ENCODE measurements at regions not wholly inside any gene's neighbourhood (a gene's known extent, or its start where the extent isn't known, plus 50 kb on each side); places are given as distances from the start of the nearest gene placed in this dataset.

DNA sequence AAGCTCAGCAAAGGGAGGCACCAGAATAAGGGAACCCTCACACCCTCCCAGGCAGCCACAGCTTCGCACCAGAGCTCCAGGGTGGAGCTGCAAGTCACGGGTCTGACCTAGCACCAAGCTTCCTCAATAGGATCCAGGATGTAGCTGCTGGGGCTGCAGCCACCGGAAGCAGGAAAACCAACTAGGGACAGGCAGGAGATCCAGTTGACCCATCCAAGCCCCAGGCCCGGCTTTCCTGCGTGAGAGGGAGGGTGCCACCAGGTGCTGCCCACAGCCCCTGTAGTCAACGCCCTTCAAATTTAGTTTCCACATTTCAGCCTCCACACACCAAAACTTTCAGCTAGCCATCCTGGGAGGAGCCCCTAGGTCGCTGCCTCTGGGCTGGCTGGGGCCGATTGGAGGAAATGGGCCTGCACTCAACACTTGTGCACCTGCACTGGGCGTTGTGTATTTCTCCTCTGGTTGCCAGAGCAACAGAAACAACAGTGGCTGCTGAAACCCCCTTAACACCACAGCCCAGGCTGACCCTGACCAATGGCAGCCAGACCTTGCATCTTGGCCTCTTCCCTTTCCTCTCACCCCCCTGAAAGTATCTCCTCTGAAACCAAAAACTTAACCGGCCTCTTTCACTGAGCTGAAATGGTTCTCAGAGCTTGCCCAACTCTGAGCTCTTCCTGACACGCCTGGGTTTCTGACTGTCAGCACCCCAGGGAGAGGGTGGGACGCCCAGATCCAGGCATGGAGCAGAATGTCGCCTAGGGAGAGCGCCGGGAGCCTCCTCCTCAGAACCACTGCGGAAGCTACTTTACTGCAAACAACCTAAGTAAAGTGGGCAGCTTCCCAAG is 226.5 kb upstream of the MAP3K1 start:
- in situ Hi-C loops (cut with MboI; ENCODE audit: low sequenced_read_pairs, unreplicated experiment), result no loop called here
- TF ChIP-seq, protein P1, sequence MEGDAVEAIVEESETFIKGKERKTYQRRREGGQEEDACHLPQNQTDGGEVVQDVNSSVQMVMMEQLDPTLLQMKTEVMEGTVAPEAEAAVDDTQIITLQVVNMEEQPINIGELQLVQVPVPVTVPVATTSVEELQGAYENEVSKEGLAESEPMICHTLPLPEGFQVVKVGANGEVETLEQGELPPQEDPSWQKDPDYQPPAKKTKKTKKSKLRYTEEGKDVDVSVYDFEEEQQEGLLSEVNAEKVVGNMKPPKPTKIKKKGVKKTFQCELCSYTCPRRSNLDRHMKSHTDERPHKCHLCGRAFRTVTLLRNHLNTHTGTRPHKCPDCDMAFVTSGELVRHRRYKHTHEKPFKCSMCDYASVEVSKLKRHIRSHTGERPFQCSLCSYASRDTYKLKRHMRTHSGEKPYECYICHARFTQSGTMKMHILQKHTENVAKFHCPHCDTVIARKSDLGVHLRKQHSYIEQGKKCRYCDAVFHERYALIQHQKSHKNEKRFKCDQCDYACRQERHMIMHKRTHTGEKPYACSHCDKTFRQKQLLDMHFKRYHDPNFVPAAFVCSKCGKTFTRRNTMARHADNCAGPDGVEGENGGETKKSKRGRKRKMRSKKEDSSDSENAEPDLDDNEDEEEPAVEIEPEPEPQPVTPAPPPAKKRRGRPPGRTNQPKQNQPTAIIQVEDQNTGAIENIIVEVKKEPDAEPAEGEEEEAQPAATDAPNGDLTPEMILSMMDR (IDR thresholded peaks at IDR 0.05; ENCODE audit: borderline replicate concordance, control extremely low read depth, extremely low read depth, insufficient read depth, missing control alignments), result no peak
- peak; percentile 80 for DNase-seq (ENCODE audit: low spot score)

DNA sequence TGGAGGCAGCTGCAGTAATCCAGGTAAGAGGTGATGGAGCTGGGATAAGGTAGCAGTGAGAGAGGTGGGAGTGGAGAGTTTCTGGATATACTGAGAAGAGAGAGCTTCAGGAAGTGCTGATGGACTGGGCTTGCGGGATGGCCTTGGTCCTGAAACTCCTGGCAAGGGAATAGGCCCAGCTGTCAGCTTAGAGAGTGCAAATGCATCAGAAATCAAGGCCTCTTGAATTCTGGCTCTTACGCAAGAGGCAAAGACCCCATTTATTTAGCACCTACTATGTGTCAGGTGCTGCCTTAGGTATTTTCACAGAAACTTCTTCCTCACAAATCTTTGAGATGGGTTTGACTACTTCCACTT is 227.2 kb upstream of the MAP3K1 start:
- no peak for DNase-seq (ENCODE audit: low spot score)
- in situ Hi-C loops (cut with MboI; ENCODE audit: low sequenced_read_pairs, unreplicated experiment), result no loop called here
- TF ChIP-seq, protein P1 (IDR thresholded peaks at IDR 0.05; ENCODE audit: borderline replicate concordance, control extremely low read depth, extremely low read depth, insufficient read depth, missing control alignments), result no peak

DNA sequence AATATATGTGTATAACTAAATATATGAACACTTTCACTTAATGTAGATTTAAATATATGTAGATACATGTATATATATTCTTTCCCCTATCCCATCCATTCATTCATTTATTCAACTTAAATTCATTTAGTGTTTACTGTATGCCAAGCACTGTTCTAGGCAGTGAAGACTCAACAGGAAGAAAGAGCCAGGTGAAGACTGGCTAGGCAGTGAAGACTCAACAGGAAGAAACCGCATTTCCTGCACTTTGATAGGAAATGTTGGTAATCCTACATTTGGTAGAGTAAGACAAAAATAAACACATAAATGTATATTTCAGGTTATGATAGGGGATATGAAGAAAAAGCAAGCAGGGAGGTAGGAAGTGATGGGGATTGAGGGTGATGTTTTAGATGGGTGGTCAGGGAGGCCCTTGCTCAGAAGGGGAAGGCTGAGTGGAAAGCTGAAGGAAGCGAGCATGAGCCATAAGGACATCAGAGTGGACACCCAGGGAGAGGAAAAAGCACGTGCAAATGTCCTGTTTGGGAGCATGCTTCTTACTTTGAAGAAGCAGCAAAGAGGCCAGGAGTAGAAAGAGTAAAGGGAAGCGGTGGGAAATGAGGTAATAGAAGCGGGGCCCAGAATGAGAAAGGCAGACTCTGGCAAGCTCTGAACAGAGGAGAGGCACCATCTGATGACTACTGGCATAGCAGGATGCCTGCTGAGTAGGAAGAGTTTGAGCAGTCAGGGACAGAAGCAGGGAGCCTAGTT is 227.8 kb upstream of the MAP3K1 start:
- no peak for DNase-seq (ENCODE audit: low spot score)
- in situ Hi-C loops (cut with MboI; ENCODE audit: low sequenced_read_pairs, unreplicated experiment), result no loop called here
- TF ChIP-seq, protein P1 (IDR thresholded peaks at IDR 0.05; ENCODE audit: borderline replicate concordance, control extremely low read depth, extremely low read depth, insufficient read depth, missing control alignments), result no peak

DNA sequence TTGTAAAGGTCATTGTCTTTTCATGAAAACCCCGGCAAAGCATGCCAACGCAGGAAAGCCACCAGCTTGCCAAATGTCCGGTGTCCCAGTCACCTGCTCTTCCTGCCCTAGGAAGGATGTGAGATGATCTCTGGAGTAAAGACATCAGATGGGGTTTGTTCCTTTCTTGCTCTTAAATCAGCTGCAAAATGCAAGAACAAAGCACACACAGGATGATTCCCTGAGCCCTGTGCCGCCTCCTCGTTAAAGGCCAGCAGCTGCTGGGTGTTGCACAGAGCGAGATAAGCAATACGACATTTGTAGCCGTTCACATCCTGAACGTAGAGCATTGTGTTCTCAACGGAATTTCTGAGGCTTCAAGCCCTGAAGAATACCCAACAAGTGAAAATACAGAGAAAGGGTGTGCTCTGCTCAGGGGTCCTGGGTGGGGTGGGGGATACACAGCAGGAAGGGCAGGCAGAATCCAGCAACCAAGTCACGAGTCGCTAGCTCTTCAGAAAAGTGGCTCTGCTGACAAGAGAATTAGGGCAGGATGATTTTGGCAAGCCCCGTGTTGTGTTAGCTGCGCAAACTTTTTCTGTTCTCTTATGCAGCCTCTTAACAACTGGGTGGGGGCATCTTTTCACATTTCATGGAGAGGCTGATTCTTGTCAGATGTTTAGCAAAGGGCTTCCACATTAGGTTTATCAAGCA is 229.2 kb upstream of the MAP3K1 start:
- in situ Hi-C loops (cut with MboI; ENCODE audit: low sequenced_read_pairs, unreplicated experiment), result no loop called here
- TF ChIP-seq, protein P1 (IDR thresholded peaks at IDR 0.05; ENCODE audit: borderline replicate concordance, control extremely low read depth, extremely low read depth, insufficient read depth, missing control alignments), result no peak
- DNase-seq (ENCODE audit: low spot score), result no peak

DNA sequence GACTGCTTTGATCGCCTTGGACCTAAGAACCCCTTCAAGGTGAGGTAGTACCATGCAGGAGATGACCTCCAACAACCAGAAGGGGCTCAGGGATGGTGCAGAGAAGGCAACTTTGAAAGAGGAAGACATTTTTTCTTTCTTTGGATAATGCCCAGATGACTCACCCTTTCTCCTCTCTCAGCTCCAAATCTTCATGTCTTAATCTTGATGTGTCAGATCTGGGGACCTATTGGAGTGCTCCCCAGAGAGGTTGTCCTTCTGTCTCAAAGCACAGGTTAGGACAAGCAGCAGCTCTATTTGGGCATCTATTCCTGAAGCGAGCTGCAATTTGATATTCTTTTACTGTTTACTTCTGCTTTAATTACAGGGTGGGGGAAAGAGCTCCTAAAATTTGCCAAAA is 229.9 kb upstream of the MAP3K1 start:
- in situ Hi-C loops (cut with MboI; ENCODE audit: low sequenced_read_pairs, unreplicated experiment), result no loop called here
- TF ChIP-seq, protein P1 (IDR thresholded peaks at IDR 0.05; ENCODE audit: borderline replicate concordance, control extremely low read depth, extremely low read depth, insufficient read depth, missing control alignments), result no peak
- DNase-seq (ENCODE audit: low spot score), result no peak

DNA sequence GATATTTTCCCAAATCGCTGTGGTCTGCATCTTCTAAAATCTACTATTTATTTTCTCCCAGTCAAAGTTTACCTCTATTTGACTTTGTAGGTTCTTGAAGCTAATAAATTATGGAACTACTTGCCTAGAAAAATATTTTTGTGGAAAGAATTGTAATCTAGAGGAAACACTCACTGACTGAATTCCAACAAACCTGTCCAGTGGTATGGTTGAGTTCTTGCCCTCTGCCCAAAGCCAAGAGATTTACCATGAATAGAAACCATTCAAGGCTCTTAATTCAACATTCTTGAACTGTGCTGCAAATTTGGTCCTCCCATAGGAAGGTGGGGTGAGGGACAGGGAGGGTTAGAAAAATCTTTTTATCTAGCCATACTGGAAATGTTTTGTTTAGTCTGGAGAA is 233.9 kb upstream of the MAP3K1 start:
- DNase-seq (ENCODE audit: low spot score), result no peak
- in situ Hi-C loops (cut with MboI; ENCODE audit: low sequenced_read_pairs, unreplicated experiment), result no loop called here

More for the DNA sequence above, 233.9 kb upstream of the MAP3K1 start:
- TF ChIP-seq, protein P1 (IDR thresholded peaks at IDR 0.05; ENCODE audit: borderline replicate concordance, control extremely low read depth, extremely low read depth, insufficient read depth, missing control alignments), result no peak

All from GM13976 (cell line).